NCI-H187 (cell line): ENCODE measurements at regions not wholly inside any gene's neighbourhood (a gene's known extent, or its start where the extent isn't known, plus 50 kb on each side); places are given as distances from the start of the nearest gene placed in this dataset.
"Not testable (repeated sequence)": the region's sequence is repeated elsewhere in the genome, so short reads cannot be mapped to it uniquely, and the experiment has no call there.

ENCODE experiments used
- DNase-seq, 2 experiments: peaks; one replicate each; lab custom pipeline; 2025; lab: John Stamatoyannopoulos, UW

- DNase-seq, result no peak
Measured at GRCh38 chr2:212913640-212914306, 237.6 kb downstream of the IKZF2 start.

GRCh38 chr2:212912445-212913103 lies 238.8 kb downstream of the IKZF2 start:
- no peak for DNase-seq

- no peak for DNase-seq
Measured at GRCh38 chr2:212911011-212911410, 240.4 kb downstream of the IKZF2 start.

GRCh38 chr2:212908682-212909435 lies 242.6 kb downstream of the IKZF2 start:
- no peak for DNase-seq

- DNase-seq, result no peak
Measured at GRCh38 chr2:212908031-212908430, 243.4 kb downstream of the IKZF2 start.

GRCh38 chr2:212906620-212907019 lies 244.8 kb downstream of the IKZF2 start:
- DNase-seq, result no peak

- DNase-seq, result no peak
Measured at GRCh38 chr2:212905640-212906201, 245.7 kb downstream of the IKZF2 start.

GRCh38 chr2:212904646-212905045 lies 246.8 kb downstream of the IKZF2 start:
- DNase-seq, result no peak

GRCh38 chr2:212903413-212903812 lies 248.0 kb downstream of the IKZF2 start:
- no peak for DNase-seq

- DNase-seq, result no peak
Measured at GRCh38 chr2:212902421-212902820, 249.0 kb downstream of the IKZF2 start.

- DNase-seq, result no peak
Measured at GRCh38 chr2:212901604-212902275, 249.7 kb downstream of the IKZF2 start.

- DNase-seq, result no peak
Measured at GRCh38 chr2:212900715-212901114, 250.7 kb downstream of the IKZF2 start.

GRCh38 chr2:212898011-212898410 lies 253.4 kb downstream of the IKZF2 start:
- no peak for DNase-seq

GRCh38 chr2:212897296-212897695 lies 254.1 kb downstream of the IKZF2 start:
- no peak for DNase-seq

- DNase-seq, result no peak
Measured at GRCh38 chr2:212894026-212894425, 257.4 kb downstream of the IKZF2 start.

- DNase-seq, result no peak
Measured at GRCh38 chr2:212893216-212893615, 258.2 kb downstream of the IKZF2 start.

GRCh38 chr2:212892193-212892592 lies 259.2 kb downstream of the IKZF2 start:
- no peak for DNase-seq

- no peak for DNase-seq
Measured at GRCh38 chr2:212891580-212891979, 259.8 kb downstream of the IKZF2 start.

GRCh38 chr2:212882626-212883025 lies 268.8 kb downstream of the IKZF2 start:
- no peak for DNase-seq

- not testable (repeated sequence) for DNase-seq
Measured at GRCh38 chr2:212876556-212876955, 274.9 kb downstream of the IKZF2 start.

- not testable (repeated sequence) for DNase-seq
Measured at GRCh38 chr2:212875950-212876349, 275.5 kb downstream of the IKZF2 start.

- no peak for DNase-seq
Measured at GRCh38 chr2:212873256-212873655, 278.2 kb downstream of the IKZF2 start.
